Activated naive CD4-positive, alpha-beta T cell treated with anti-CD3 and anti-CD28 coated beads, Interleukin-2, amount 50 U/mL, for 24 hours (primary cell): ENCODE measurements at regions not wholly inside any gene's neighbourhood (a gene's known extent, or its start where the extent isn't known, plus 50 kb on each side); places are given as distances from the start of the nearest gene placed in this dataset.

Experiments
- H3K27ac Mint-ChIP-seq: one replicate; pipeline ENCODE4 v1.8.0; 2021; ENCODE audit warnings: mild to moderate bottlenecking, mixed read lengths
- H3K27me3 Mint-ChIP-seq: one replicate; pipeline ENCODE4 v1.8.0; 2021; ENCODE audit warnings: mixed read lengths
- H3K36me3 Mint-ChIP-seq: one replicate; pipeline ENCODE4 v1.8.0; 2021; ENCODE audit warnings: mixed read lengths
- H3K4me1 Mint-ChIP-seq: one replicate; pipeline ENCODE4 v1.8.0; 2021; ENCODE audit warnings: mixed read lengths
- H3K4me3 Mint-ChIP-seq: one replicate; pipeline ENCODE4 v1.8.0; 2021; ENCODE audit warnings: mild to moderate bottlenecking, mixed read lengths
- H3K9me3 Mint-ChIP-seq: one replicate; pipeline ENCODE4 v1.8.0; 2021; ENCODE audit warnings: mixed read lengths

GRCh38 chr7:41824284-41824683, 121.4 kb upstream of the INHBA start:
- Mint-ChIP-seq H3K4me3 (no peak overlapping the region), H3K9me3 (no peaks in the 10 kb centered on the region), H3K36me3 (no peaks in the 10 kb centered on the region), H3K4me1 (no peaks in the 10 kb centered on the region), H3K27ac (no peak overlapping the region), H3K27me3 (peaks cover 6% of the 10 kb centered on the region)

GRCh38 chr7:41822259-41822817, 119.4 kb upstream of the INHBA start:
- H3K27ac Mint-ChIP-seq: no peak overlapping the region
- no peak overlapping the region for H3K4me3 Mint-ChIP-seq
- H3K9me3 Mint-ChIP-seq: no peaks in the 10 kb centered on the region
- H3K27me3 Mint-ChIP-seq: peaks cover 6% of the 10 kb centered on the region
- no peaks in the 10 kb centered on the region for H3K36me3 Mint-ChIP-seq
- no peaks in the 10 kb centered on the region for H3K4me1 Mint-ChIP-seq

- Mint-ChIP-seq H3K9me3 (no peaks in the 10 kb centered on the region), H3K27ac (no peak overlapping the region), H3K4me1 (no peaks in the 10 kb centered on the region), H3K36me3 (no peaks in the 10 kb centered on the region), H3K27me3 (peaks cover 6% of the 10 kb centered on the region), H3K4me3 (no peak overlapping the region)
Observed at GRCh38 chr7:41821521-41822213, 118.8 kb upstream of the INHBA start.

- Mint-ChIP-seq H3K4me3 (no peak overlapping the region), H3K27ac (no peak overlapping the region), H3K36me3 (no peaks in the 10 kb centered on the region), H3K4me1 (peaks cover 5% of the 10 kb centered on the region), H3K9me3 (no peaks in the 10 kb centered on the region), H3K27me3 (peaks cover 6% of the 10 kb centered on the region)
Observed at GRCh38 chr7:41820111-41820671, 117.3 kb upstream of the INHBA start.

GRCh38 chr7:41819645-41820044, 116.8 kb upstream of the INHBA start:
- no peaks in the 10 kb centered on the region for H3K9me3 Mint-ChIP-seq
- peaks cover 5% of the 10 kb centered on the region for H3K4me1 Mint-ChIP-seq
- H3K27me3 Mint-ChIP-seq: peaks cover 6% of the 10 kb centered on the region
- H3K36me3 Mint-ChIP-seq: no peaks in the 10 kb centered on the region
- H3K27ac Mint-ChIP-seq: no peak overlapping the region
- H3K4me3 Mint-ChIP-seq: no peak overlapping the region

- Mint-ChIP-seq H3K9me3 (no peaks in the 10 kb centered on the region), H3K27me3 (peaks cover 6% of the 10 kb centered on the region), H3K36me3 (no peaks in the 10 kb centered on the region), H3K4me3 (no peak overlapping the region), H3K27ac (no peak overlapping the region), H3K4me1 (peaks cover 5% of the 10 kb centered on the region)
Observed at GRCh38 chr7:41818765-41819398, 116.0 kb upstream of the INHBA start.

GRCh38 chr7:41817386-41817785, 114.5 kb upstream of the INHBA start:
- Mint-ChIP-seq H3K27me3 (peaks cover 1% of the 10 kb centered on the region), H3K36me3 (no peaks in the 10 kb centered on the region), H3K9me3 (no peaks in the 10 kb centered on the region), H3K4me3 (no peak overlapping the region), H3K4me1 (peaks cover 5% of the 10 kb centered on the region), H3K27ac (no peak overlapping the region)

- no peaks in the 10 kb centered on the region for H3K9me3 Mint-ChIP-seq
- H3K27me3 Mint-ChIP-seq: no peaks in the 10 kb centered on the region
- no peaks in the 10 kb centered on the region for H3K36me3 Mint-ChIP-seq
- peaks cover 5% of the 10 kb centered on the region for H3K4me1 Mint-ChIP-seq
- H3K4me3 Mint-ChIP-seq: no peak overlapping the region
- peak overlapping the region; percentile 38 for H3K27ac Mint-ChIP-seq
Observed at GRCh38 chr7:41816111-41816510, 113.2 kb upstream of the INHBA start.

- H3K27me3 Mint-ChIP-seq: no peaks in the 10 kb centered on the region
- H3K4me1 Mint-ChIP-seq: peaks cover 5% of the 10 kb centered on the region
- no peaks in the 10 kb centered on the region for H3K36me3 Mint-ChIP-seq
- H3K27ac Mint-ChIP-seq: no peak overlapping the region
- no peak overlapping the region for H3K4me3 Mint-ChIP-seq
- no peaks in the 10 kb centered on the region for H3K9me3 Mint-ChIP-seq
Observed at GRCh38 chr7:41814888-41815287, 112.0 kb upstream of the INHBA start.

GRCh38 chr7:41813286-41813685, 110.4 kb upstream of the INHBA start:
- Mint-ChIP-seq H3K4me1 (peaks cover 5% of the 10 kb centered on the region), H3K36me3 (no peaks in the 10 kb centered on the region), H3K27me3 (no peaks in the 10 kb centered on the region), H3K9me3 (no peaks in the 10 kb centered on the region), H3K4me3 (no peak overlapping the region), H3K27ac (no peak overlapping the region)

- H3K36me3 Mint-ChIP-seq: no peaks in the 10 kb centered on the region
Observed at GRCh38 chr7:41811941-41812340, 109.1 kb upstream of the INHBA start.

GRCh38 chr7:41809940-41810576, 107.2 kb upstream of the INHBA start:
- Mint-ChIP-seq H3K27ac (no peak overlapping the region), H3K4me1 (no peaks in the 10 kb centered on the region), H3K4me3 (no peak overlapping the region), H3K9me3 (no peaks in the 10 kb centered on the region), H3K27me3 (no peaks in the 10 kb centered on the region), H3K36me3 (no peaks in the 10 kb centered on the region)

More at GRCh38 chr7:41811941-41812340, 109.1 kb upstream of the INHBA start:
- no peak overlapping the region for H3K4me3 Mint-ChIP-seq
- no peaks in the 10 kb centered on the region for H3K27me3 Mint-ChIP-seq
- H3K27ac Mint-ChIP-seq: no peak overlapping the region
- no peaks in the 10 kb centered on the region for H3K9me3 Mint-ChIP-seq
- peaks cover 5% of the 10 kb centered on the region for H3K4me1 Mint-ChIP-seq

GRCh38 chr7:41809529-41809939, 106.6 kb upstream of the INHBA start:
- Mint-ChIP-seq H3K36me3 (no peaks in the 10 kb centered on the region), H3K4me3 (no peak overlapping the region), H3K9me3 (no peaks in the 10 kb centered on the region), H3K27me3 (no peaks in the 10 kb centered on the region), H3K27ac (no peak overlapping the region), H3K4me1 (no peaks in the 10 kb centered on the region)

- no peak overlapping the region for H3K4me3 Mint-ChIP-seq
- H3K27me3 Mint-ChIP-seq: no peaks in the 10 kb centered on the region
- H3K36me3 Mint-ChIP-seq: no peaks in the 10 kb centered on the region
- no peaks in the 10 kb centered on the region for H3K4me1 Mint-ChIP-seq
- H3K27ac Mint-ChIP-seq: no peak overlapping the region
- no peaks in the 10 kb centered on the region for H3K9me3 Mint-ChIP-seq
Observed at GRCh38 chr7:41809116-41809515, 106.2 kb upstream of the INHBA start.

- Mint-ChIP-seq H3K27ac (no peak overlapping the region), H3K36me3 (no peaks in the 10 kb centered on the region), H3K4me1 (no peaks in the 10 kb centered on the region), H3K4me3 (no peak overlapping the region), H3K9me3 (no peaks in the 10 kb centered on the region), H3K27me3 (no peaks in the 10 kb centered on the region)
Observed at GRCh38 chr7:41808541-41808940, 105.7 kb upstream of the INHBA start.

- no peak overlapping the region for H3K4me3 Mint-ChIP-seq
- H3K9me3 Mint-ChIP-seq: no peaks in the 10 kb centered on the region
- H3K4me1 Mint-ChIP-seq: no peaks in the 10 kb centered on the region
- no peak overlapping the region for H3K27ac Mint-ChIP-seq
- no peaks in the 10 kb centered on the region for H3K27me3 Mint-ChIP-seq
- no peaks in the 10 kb centered on the region for H3K36me3 Mint-ChIP-seq
Observed at GRCh38 chr7:41803569-41803968, 100.7 kb upstream of the INHBA start.
